Breast epithelium (tissue), 3 donors: ENCODE measurements at regions not wholly inside any gene's neighbourhood (a gene's known extent, or its start where the extent isn't known, plus 50 kb on each side); places are given as distances from the start of the nearest gene placed in this dataset.

Experiments used
- CTCF ChIP-seq, 3 donors: fragments of 450-650 bp; IDR thresholded peaks; one replicate each; pipeline ENCODE4 v1.5.1; 2016 to 2017; ENCODE audit warnings: antibody characterized with exemption in 3 of 3, mild to moderate bottlenecking in 3 of 3, moderate library complexity in 3 of 3
- POLR2A ChIP-seq: fragments of 450-650 bp; IDR thresholded peaks from one replicate; pipeline ENCODE4 v1.6.1; 2016; ENCODE audit warnings: antibody characterized with exemption, mild to moderate bottlenecking, moderate library complexity
- POLR2AphosphoS5 ChIP-seq, 3 donors: sonication (generic); formaldehyde crosslinking; IDR thresholded peaks; one replicate each; pipeline ENCODE4 v1.6.1; 2017; ENCODE audit warnings: antibody characterized with exemption in 3 of 3

GRCh38 chr9:105967797-105968196 lies 273.5 kb downstream of the TMEM38B start:
- no peak for TF ChIP-seq CTCF (IDR thresholded peaks at IDR 0.05)
- no peak for TF ChIP-seq POLR2A
- TF ChIP-seq POLR2AphosphoS5 (IDR thresholded peaks at IDR 0.05) = no peak
